Stimulated activated CD8-positive, alpha-beta memory T cell treated with anti-CD3 and anti-CD28 coated beads, Interleukin-15, amount 100 ng/mL, for 48 hours (primary cell): ENCODE measurements at regions not wholly inside any gene's neighbourhood (a gene's known extent, or its start where the extent isn't known, plus 50 kb on each side); places are given as distances from the start of the nearest gene placed in this dataset.
"Not testable (repeated sequence)": the region's sequence is repeated elsewhere in the genome, so short reads cannot be mapped to it uniquely, and the experiment has no call there.

Experiments used
- DNase-seq, 2 donors: peaks; one replicate each; pipeline ENCODE4 v3.0.0-alpha.2; 2020; ENCODE audit warnings: low read depth in 2 of 2

GRCh38 chr3:5476403-5476802 lies 288.9 kb downstream of the EDEM1 start:
- DNase-seq, result no peak

DNA sequence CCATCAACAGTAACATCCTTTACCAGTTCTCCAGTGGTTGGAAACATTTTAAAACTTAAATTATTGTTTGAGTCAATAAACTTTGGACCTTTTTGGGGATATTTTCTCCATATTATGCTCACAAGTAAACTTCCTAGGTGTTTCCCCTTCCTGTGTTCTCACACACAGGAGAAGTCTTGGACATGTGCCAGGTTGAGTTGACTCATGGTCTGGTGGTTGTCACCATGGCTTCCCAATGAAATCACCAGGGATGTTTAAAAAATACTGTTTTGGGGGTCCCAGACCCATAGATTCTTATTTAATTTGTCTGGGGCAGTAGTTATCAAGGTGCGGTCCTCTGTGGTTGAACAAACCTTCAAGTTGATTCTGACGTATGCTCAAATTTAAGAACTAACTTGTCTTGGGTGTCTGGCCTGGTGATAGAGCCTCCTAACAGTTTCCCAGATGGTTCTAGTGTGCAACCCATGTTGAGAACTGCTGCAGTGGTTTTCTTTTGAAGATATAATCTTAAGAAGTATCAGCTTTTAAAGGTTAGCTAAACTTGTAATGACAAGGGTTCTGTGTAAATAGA lies 291.8 kb downstream of the EDEM1 start:
- no peak for DNase-seq

- DNase-seq, result no peak
These were observed 292.7 kb downstream of the EDEM1 start for GRCh38 chr3:5480190-5480589.

DNA sequence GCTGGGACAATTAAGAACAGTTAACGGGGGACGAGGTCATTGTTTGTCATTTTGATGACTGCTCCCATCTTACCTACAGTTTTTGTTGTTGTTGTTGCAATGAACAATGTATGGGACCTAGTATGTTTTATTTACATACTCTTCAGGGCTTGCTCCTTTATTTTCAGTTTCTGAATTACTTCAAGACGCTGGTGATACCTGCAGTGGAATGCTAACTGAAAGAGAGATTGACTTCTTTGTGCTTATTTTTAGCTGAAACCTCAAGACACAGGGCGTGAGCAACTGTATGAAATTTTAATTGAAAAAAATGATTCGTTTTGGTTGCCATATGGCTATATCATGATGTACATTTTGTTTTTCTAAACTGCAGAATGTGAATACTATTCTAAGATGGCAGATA lies 297.9 kb downstream of the EDEM1 start:
- no peak for DNase-seq

GRCh38 chr3:5488771-5489170 lies 301.3 kb downstream of the EDEM1 start:
- no peak for DNase-seq

- no peak for DNase-seq
These were observed 302.0 kb downstream of the EDEM1 start for GRCh38 chr3:5489536-5489935.

DNA sequence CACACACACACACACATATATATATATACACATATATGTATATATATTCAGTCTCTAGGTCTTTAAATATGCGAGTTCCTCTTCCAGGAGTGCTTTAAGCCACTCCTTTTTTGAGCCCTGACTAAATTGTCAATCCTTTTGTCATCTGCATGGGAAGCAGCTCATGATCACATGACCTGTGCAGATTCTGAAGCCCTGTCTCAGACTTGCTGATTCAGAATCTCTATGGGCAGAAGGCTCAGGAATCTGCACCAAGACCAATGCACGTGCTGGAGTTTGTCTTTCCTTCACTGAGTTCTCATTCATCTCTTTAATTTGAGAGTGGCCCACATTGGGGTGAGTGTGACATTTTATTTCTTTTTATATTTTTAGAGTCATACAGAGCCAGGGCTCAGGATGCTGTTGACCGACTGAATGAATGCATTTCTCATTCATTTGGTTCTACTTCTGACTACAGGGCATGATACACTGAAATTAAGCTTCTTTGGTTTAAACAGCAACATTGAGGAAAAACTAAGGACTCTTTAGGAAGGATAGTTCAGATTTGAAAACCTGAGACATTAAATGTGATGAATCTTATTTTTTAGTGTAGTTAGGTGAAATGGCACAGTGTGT lies 307.5 kb downstream of the EDEM1 start:
- no peak for DNase-seq

DNA sequence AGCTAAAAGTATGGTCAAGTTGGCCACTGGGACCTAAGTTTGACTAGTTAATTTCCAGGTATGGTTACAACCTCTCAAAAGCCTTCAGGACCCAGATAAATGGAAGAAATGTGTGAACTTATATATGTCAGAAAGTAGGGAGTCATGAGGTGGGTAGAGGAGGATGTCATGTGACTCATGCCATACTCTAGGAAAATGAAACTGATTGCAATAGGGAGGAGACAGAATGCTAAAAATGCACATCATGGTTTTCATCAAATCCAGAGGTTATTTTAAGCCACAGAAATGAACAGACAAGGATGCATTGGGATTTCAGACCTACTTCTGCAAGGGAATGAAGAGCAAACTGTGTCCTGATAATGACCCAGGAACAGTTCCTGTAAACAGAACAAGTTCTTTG lies 310.0 kb downstream of the EDEM1 start:
- no peak for DNase-seq

GRCh38 chr3:5498981-5499380 lies 311.5 kb downstream of the EDEM1 start:
- no peak for DNase-seq

- no peak for DNase-seq
These were observed 311.9 kb downstream of the EDEM1 start for GRCh38 chr3:5499404-5499803.

- no peak for DNase-seq
These were observed 315.6 kb downstream of the EDEM1 start for GRCh38 chr3:5503136-5503535.

DNA sequence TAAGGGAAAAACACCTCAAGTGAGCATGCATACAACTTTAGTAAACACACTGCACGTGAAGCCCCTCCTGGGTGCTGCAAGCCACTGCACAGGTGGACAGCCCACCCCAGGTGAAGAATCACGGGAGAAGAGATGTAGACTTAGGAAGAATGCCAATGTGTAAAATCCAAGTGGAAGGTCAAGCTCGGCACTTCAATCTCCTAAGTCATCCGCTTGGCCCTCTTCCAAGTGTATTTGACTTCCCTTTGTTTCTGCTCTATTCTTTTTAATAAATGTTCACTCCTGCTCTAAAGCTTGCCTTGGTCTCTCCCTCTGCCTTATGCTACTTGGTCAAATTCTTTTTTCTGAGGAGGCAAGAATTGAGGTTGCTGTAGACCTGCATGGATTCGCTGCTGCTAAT lies 316.6 kb downstream of the EDEM1 start:
- no peak for DNase-seq

DNA sequence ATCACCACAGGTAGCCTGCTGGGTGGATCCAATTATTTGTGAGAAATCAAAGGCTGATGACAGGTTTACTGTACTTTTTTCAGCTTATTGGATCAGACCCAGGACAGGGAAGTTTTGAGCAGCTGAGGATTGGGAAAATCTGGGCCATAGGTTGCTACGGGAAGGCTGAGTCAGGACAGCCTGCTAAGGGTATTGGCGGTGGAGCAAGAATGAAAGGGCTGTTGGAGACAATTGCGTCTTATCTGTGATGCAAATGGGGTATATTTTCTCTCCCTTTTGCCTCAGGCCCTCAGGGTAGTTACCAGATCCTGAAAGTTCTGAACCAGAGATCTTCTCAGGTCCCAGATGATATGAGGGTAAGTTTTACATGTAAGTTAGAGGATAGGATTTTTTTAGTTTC lies 317.7 kb downstream of the EDEM1 start:
- no peak for DNase-seq

GRCh38 chr3:5505997-5506396 lies 318.5 kb downstream of the EDEM1 start:
- no peak for DNase-seq

GRCh38 chr3:5508860-5509259 lies 321.4 kb downstream of the EDEM1 start:
- not testable (repeated sequence) for DNase-seq

DNA sequence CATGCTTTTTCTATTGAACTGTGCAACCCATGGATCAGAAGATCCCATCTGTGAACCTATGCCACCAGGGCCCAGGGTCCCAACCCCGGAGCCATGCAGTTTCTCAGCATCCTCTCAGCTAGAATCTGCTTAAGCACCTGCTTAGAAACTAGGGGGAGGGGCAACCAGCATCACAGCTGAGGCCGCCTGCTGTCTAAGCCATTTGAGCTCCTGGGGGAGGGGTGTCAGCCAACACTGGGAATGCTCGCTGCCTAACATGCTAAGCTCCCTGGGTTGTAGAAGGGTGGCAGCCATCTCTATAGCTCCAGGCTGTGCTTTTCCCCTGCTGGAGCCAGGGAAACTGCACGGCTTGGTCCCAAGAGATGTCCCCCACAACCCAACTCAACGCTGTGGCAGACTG lies 322.8 kb downstream of the EDEM1 start:
- DNase-seq, result no peak

DNA sequence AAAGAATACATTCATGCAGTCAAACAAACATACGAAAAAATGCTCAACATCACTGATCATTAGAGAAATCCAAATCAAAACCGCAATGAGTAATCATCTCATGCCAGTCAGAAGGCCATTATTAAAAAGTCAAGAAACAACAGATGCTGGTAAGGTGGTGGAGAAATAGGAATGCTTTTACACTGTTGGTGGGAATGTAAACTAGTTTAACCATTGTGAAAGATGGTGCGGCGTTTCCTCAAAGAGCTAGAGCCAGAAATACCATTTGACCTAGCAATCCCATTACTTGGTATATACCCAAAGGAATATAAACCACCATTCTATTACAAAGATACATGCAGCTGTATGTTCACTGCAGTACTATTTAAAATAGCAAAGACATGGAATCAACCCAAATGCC lies 330.4 kb downstream of the EDEM1 start:
- DNase-seq, result no peak

DNA sequence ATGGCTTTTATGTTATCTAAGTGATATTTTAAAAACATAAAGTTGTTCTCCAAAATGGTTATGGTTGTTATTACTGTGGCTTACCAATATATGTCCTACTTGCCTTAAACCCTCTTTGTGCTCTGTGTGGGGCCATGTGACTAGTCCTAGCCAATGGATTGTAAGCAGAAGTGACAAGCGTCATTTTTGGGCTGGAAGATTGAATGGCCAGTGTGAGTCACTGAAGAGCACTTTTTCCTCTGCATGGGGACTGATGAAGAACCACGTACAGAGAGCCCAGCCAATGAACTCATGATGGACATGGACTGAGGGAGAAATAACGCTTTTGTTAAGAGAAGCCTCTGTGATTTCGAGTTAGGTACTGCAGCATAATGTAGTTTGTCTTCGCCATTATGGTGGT lies 332.7 kb downstream of the EDEM1 start:
- no peak for DNase-seq

GRCh38 chr3:5523125-5523524 lies 335.6 kb downstream of the EDEM1 start:
- no peak for DNase-seq

DNA sequence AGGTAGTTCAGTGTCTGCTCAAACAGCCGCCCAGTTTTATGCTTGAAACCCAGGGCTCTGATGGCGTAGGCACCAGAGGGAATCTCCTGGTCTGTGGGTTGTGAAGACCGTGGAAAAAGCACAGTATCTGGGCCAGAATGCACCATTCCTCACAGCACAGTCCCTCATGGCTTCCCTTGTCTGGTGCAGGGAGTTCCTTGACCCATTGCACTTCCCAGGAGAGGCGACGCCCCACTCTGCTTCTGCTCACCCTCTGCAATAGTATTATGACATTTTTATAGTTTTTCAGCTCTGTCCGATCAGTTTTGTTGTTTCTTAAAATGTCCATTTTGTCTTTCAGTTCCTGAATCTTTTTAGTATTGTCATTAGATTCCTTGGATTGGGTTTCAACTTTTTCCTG lies 343.5 kb downstream of the EDEM1 start:
- no peak for DNase-seq

GRCh38 chr3:5531741-5532290 lies 344.3 kb downstream of the EDEM1 start:
- DNase-seq, result no peak

GRCh38 chr3:5540532-5540931 lies 353.0 kb downstream of the EDEM1 start:
- DNase-seq, result no peak

DNA sequence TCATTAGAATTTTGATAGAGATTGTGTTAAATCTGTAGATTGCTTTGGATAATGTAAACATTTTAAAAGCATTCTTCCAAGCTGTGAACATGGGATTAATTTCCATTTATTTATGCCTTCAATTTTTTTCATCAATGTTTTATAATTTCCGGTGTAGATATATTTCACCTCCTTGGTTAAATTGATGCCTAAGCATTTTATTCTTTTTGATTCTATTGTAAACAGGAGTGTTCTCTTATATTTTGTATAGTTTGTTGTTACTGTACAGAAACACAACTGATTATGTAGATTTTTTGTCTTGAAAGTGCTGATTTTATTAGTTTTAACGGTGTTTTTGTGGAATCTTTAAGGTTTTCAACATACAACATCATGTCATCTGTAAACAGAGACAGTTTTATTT lies 355.0 kb downstream of the EDEM1 start:
- no peak for DNase-seq

- DNase-seq, result no peak
These were observed 355.5 kb downstream of the EDEM1 start for GRCh38 chr3:5543047-5543446.
